SH-SY5Y (cell line): ENCODE measurements at regions not wholly inside any gene's neighbourhood (a gene's known extent, or its start where the extent isn't known, plus 50 kb on each side); places are given as distances from the start of the nearest gene placed in this dataset.

Experiments used
- GATA2 ChIP-seq: IDR thresholded peaks from 2 replicates; pipeline ENCODE4 v1.6.1; 2011; ENCODE audit warnings: mild to moderate bottlenecking, low read depth, low read length
- GATA3 ChIP-seq: IDR thresholded peaks from 2 replicates; pipeline ENCODE4 v1.6.1; 2011; ENCODE audit warnings: low read depth, mild to moderate bottlenecking, low read length, moderate library complexity

DNA sequence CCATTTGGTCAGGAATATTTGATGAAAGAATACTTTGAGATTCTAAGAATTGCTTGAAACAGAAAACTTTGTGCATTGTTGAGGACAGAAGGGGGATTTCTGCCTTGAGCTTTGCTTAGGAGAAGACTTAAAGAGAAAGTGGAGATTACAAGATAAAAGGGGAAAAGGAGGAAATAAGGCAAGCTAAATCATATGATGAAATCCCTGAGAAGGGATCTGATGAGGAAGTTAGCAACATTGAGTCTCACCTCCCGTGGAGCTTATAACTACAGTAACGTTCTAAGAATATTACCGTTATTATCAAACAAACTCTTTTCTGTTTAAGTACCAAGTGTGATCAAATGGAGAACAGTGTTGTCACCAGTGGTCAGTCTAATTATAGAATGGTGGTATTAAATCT is 414.7 kb upstream of the NAALADL2 start:
- no peak for TF ChIP-seq GATA2
- TF ChIP-seq GATA3, result no peak
